ENCODE measurements at regions not wholly inside any gene's neighbourhood (a gene's known extent, or its start where the extent isn't known, plus 50 kb on each side); places are given as distances from the start of the nearest gene placed in this dataset.

DNA sequence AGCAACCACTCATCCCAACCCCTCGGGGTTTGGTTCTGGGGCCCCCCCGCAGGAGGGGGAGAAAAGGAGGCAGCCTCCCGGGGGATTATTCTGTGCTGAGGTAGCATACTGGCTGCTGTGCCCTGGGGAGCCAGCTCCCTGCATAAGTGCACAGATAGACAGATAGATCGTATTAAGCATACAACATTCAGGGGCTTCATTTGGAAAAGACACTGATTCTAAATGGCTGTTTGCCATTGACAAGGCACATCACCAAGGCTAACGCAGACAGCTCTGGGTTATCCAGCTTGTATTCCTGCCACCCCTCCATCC is 547.9 kb downstream of the BUD13 start:
- H3K36me3 ChIP-seq = no peaks in the 10 kb centered on the region
- DNase-seq = no peak
- H3K4me1 ChIP-seq = no peaks in the 10 kb centered on the region
- H3K27me3 ChIP-seq = no peaks in the 10 kb centered on the region
- H3K27ac ChIP-seq = no peak overlapping the region
- TF ChIP-seq, protein P1, sequence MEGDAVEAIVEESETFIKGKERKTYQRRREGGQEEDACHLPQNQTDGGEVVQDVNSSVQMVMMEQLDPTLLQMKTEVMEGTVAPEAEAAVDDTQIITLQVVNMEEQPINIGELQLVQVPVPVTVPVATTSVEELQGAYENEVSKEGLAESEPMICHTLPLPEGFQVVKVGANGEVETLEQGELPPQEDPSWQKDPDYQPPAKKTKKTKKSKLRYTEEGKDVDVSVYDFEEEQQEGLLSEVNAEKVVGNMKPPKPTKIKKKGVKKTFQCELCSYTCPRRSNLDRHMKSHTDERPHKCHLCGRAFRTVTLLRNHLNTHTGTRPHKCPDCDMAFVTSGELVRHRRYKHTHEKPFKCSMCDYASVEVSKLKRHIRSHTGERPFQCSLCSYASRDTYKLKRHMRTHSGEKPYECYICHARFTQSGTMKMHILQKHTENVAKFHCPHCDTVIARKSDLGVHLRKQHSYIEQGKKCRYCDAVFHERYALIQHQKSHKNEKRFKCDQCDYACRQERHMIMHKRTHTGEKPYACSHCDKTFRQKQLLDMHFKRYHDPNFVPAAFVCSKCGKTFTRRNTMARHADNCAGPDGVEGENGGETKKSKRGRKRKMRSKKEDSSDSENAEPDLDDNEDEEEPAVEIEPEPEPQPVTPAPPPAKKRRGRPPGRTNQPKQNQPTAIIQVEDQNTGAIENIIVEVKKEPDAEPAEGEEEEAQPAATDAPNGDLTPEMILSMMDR (IDR thresholded peaks at IDR 0.05) = no peak
- TF ChIP-seq POLR2A (IDR thresholded peaks at IDR 0.05) = no peak
- no peaks in the 10 kb centered on the region for H3K9me3 ChIP-seq
- H3K4me3 ChIP-seq = no peak overlapping the region

DNA sequence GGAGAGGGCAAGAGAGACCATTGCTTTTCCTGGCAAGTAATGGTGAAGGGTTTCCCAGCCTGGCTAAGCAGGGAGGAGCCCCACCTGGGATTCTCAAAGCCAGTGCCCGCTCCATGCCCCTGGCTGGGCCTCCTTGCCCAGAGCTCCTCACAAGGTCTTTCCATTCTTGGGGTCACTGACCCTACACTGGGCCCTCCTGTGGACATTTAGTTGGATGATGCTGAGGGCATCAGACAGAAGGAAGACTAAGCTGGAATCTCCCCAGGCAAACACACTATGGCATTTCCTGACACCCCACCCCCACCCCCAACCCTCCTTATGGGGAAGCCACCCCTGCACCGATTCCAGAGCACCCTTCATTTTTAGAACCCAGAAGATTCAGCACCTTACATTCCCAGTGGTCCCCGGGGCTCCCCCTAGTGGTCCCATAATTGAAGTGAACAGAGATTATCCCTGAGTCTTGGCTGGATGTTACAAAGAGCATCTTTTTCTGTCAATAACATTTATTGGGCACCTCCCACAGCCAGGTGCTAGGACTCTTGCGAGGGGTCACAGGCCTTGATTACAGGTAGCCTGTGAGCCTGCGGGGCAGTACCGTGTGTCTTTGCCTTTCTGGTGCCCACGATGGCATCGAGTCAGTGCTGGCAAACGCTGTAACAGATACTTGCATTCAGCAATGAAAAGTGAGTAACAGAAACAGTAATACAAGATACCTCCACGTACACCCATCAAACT is 548.5 kb downstream of the BUD13 start:
- no peaks in the 10 kb centered on the region for H3K9me3 ChIP-seq
- H3K27me3 ChIP-seq = no peaks in the 10 kb centered on the region
- no peak overlapping the region for H3K4me3 ChIP-seq
- H3K27ac ChIP-seq = no peak overlapping the region
- DNase-seq = peak in 2 of 3 donors; percentile 35 to 73
- no peaks in the 10 kb centered on the region for H3K36me3 ChIP-seq
- H3K4me1 ChIP-seq = no peaks in the 10 kb centered on the region
- TF ChIP-seq, protein P1 (IDR thresholded peaks at IDR 0.05) = peak in 5 of 6 experiments; percentile 6 to 64 (median 49)
- TF ChIP-seq POLR2A (IDR thresholded peaks at IDR 0.05) = no peak

GRCh38 chr11:116221351-116221750 is 551.4 kb downstream of the BUD13 start:
- Histone ChIP-seq H3K4me3 (no peak overlapping the region), H3K9me3 (no peaks in the 10 kb centered on the region), H3K27ac (no peak overlapping the region), H3K4me1 (no peaks in the 10 kb centered on the region), H3K27me3 (no peaks in the 10 kb centered on the region), H3K36me3 (no peaks in the 10 kb centered on the region)
- TF ChIP-seq, protein P1 (IDR thresholded peaks at IDR 0.05) = no peak
- DNase-seq = no peak

DNA sequence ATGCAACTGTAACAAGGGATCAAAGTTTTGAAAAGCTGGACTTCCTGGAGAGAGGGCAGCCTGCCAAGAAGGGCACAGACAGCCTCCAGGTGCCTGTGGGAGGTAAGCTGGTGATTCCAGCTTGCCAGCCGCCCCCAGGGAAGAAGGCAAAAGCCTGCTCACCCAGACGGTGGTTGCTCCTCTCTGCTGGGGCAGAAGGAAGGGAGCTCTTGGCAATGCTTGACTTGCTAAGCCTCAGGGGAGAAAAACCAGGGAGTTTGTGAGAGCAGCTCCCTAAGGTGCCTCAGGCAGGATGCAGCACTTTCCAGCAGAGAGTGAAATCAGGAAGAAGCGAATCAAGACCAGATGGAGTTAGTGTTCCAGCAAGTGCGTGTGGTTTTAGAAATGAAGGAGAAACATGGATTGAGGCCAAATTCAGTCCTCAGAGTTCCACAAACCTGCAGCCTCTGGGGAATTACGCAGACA is 553.6 kb downstream of the BUD13 start:
- no peak for TF ChIP-seq POLR2A (IDR thresholded peaks at IDR 0.05)
- TF ChIP-seq, protein P1 (IDR thresholded peaks at IDR 0.05) = no peak
- Histone ChIP-seq H3K27me3 (no peaks in the 10 kb centered on the region), H3K36me3 (no peaks in the 10 kb centered on the region), H3K9me3 (no peaks in the 10 kb centered on the region), H3K27ac (no peak overlapping the region), H3K4me3 (no peak overlapping the region), H3K4me1 (no peaks in the 10 kb centered on the region)
- DNase-seq = peak in 1 of 3 donors; percentile 45

GRCh38 chr11:116217441-116217840 is 555.3 kb downstream of the BUD13 start:
- Histone ChIP-seq H3K27ac (no peak overlapping the region), H3K27me3 (no peaks in the 10 kb centered on the region), H3K4me3 (no peak overlapping the region), H3K9me3 (no peaks in the 10 kb centered on the region), H3K36me3 (no peaks in the 10 kb centered on the region), H3K4me1 (no peaks in the 10 kb centered on the region)
- TF ChIP-seq, protein P1 (IDR thresholded peaks at IDR 0.05) = no peak
- no peak for TF ChIP-seq POLR2A (IDR thresholded peaks at IDR 0.05)
- peak in 1 of 3 donors; percentile 4 for DNase-seq
